ENCODE measurements at regions not wholly inside any gene's neighbourhood (a gene's known extent, or its start where the extent isn't known, plus 50 kb on each side); places are given as distances from the start of the nearest gene placed in this dataset.
"Not testable (repeated sequence)": the region's sequence is repeated elsewhere in the genome, so short reads cannot be mapped to it uniquely, and the experiment has no call there.

DNA sequence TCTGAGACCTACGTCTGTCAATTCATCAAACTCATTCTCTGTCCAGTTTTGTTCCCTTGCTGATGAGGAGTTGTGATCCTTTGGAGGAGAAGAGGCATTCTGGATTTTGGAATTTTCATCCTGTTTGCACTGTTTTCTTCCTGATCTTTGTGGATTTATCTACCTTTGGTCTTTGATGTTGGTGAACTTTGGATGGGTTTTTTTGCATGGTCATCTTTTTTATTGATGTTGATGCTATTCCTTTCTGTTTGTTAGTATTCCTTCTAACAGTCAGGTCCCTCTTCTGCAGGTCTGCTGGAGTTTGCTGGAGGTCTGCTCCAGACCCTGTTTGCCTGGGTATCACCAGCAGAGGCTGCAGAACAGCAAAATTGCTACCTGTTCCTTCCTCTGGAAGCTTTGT, 322.2 kb downstream of the CCSER2 start:
- TF ChIP-seq, protein P1, sequence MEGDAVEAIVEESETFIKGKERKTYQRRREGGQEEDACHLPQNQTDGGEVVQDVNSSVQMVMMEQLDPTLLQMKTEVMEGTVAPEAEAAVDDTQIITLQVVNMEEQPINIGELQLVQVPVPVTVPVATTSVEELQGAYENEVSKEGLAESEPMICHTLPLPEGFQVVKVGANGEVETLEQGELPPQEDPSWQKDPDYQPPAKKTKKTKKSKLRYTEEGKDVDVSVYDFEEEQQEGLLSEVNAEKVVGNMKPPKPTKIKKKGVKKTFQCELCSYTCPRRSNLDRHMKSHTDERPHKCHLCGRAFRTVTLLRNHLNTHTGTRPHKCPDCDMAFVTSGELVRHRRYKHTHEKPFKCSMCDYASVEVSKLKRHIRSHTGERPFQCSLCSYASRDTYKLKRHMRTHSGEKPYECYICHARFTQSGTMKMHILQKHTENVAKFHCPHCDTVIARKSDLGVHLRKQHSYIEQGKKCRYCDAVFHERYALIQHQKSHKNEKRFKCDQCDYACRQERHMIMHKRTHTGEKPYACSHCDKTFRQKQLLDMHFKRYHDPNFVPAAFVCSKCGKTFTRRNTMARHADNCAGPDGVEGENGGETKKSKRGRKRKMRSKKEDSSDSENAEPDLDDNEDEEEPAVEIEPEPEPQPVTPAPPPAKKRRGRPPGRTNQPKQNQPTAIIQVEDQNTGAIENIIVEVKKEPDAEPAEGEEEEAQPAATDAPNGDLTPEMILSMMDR (IDR thresholded peaks at IDR 0.05; ENCODE audit: low read depth, low read length), result not testable (repeated sequence)
- TF ChIP-seq POLR2A (IDR thresholded peaks at IDR 0.05; ENCODE audit: extremely low read depth, insufficient read length); MYC (IDR thresholded peaks at IDR 0.05; ENCODE audit: low read depth, low read length): not testable (repeated sequence)
